ENCODE measurements at regions not wholly inside any gene's neighbourhood (a gene's known extent, or its start where the extent isn't known, plus 50 kb on each side); places are given as distances from the start of the nearest gene placed in this dataset.

- Histone ChIP-seq H3K4me1 (no peaks in the 10 kb centered on the region), H3K4me3 (no peak overlapping the region), H3K27ac (no peak overlapping the region), H3K9me3 (peaks cover 0 to 2% of the 10 kb centered on the region in 2 donors), H3K27me3 (no peaks in the 10 kb centered on the region), H3K36me3 (no peaks in the 10 kb centered on the region)
- ATAC-seq (no peak), DNase-seq (peak in 2 of 4 donors; percentile 60 to 64)
- intact Hi-C loops (cut with DNase I) = no loop called here
- no peak for TF ChIP-seq CTCF (IDR thresholded peaks at IDR 0.05)
Measured at GRCh38 chr1:194570476-194570875, 1384.1 kb upstream of the B3GALT2 start.

- no peaks in the 10 kb centered on the region for H3K36me3 ChIP-seq
- H3K27ac ChIP-seq = no peak overlapping the region
- no peak overlapping the region for H3K4me3 ChIP-seq
- no peaks in the 10 kb centered on the region for H3K4me1 ChIP-seq
- H3K9me3 ChIP-seq = peaks cover 0 to 2% of the 10 kb centered on the region in 2 donors
- no peak for ATAC-seq
- no peak for TF ChIP-seq CTCF (IDR thresholded peaks at IDR 0.05)
- H3K27me3 ChIP-seq = no peaks in the 10 kb centered on the region
- DNase-seq = no peak
- intact Hi-C loops (cut with DNase I) = no loop called here
Measured at GRCh38 chr1:194568610-194569009, 1382.2 kb upstream of the B3GALT2 start.

- Histone ChIP-seq H3K9me3 (peaks cover 0 to 6% of the 10 kb centered on the region in 2 donors), H3K27ac (no peak overlapping the region), H3K4me1 (no peaks in the 10 kb centered on the region), H3K27me3 (no peaks in the 10 kb centered on the region), H3K36me3 (no peaks in the 10 kb centered on the region), H3K4me3 (no peak overlapping the region)
- intact Hi-C loops (cut with DNase I) = no loop called here
- TF ChIP-seq CTCF (IDR thresholded peaks at IDR 0.05) = no peak
- DNase-seq (no peak), ATAC-seq (no peak)
Measured at GRCh38 chr1:194548071-194548470, 1361.7 kb upstream of the B3GALT2 start.

GRCh38 chr1:194544012-194544411 is 1357.6 kb upstream of the B3GALT2 start:
- H3K4me1 ChIP-seq = no peaks in the 10 kb centered on the region
- TF ChIP-seq CTCF (IDR thresholded peaks at IDR 0.05) = no peak
- H3K27ac ChIP-seq = no peak overlapping the region
- intact Hi-C loops (cut with DNase I) = no loop called here
- DNase-seq (no peak), ATAC-seq (no peak)
- no peaks in the 10 kb centered on the region for H3K36me3 ChIP-seq
- no peak overlapping the region for H3K4me3 ChIP-seq
- no peaks in the 10 kb centered on the region for H3K27me3 ChIP-seq
- H3K9me3 ChIP-seq = peaks cover 0 to 23% of the 10 kb centered on the region in 2 donors

GRCh38 chr1:194538453-194538852 is 1352.0 kb upstream of the B3GALT2 start:
- no peak for TF ChIP-seq CTCF (IDR thresholded peaks at IDR 0.05)
- Histone ChIP-seq H3K27ac (no peak overlapping the region), H3K4me3 (no peak overlapping the region), H3K9me3 (peaks cover 0 to 18% of the 10 kb centered on the region in 2 donors), H3K27me3 (no peaks in the 10 kb centered on the region), H3K4me1 (no peaks in the 10 kb centered on the region), H3K36me3 (no peaks in the 10 kb centered on the region)
- DNase-seq = no peak
- no peak for ATAC-seq
- intact Hi-C loops (cut with DNase I) = no loop called here

All from left lung (tissue), 4 donors.